NCI-H2227 (cell line): ENCODE measurements at regions not wholly inside any gene's neighbourhood (a gene's known extent, or its start where the extent isn't known, plus 50 kb on each side); places are given as distances from the start of the nearest gene placed in this dataset.
"Not testable (repeated sequence)": the region's sequence is repeated elsewhere in the genome, so short reads cannot be mapped to it uniquely, and the experiment has no call there.

ENCODE experiments used
- DNase-seq: peaks from one replicate; lab custom pipeline; 2025; ENCODE audit not compliant: unreplicated experiment; lab: John Stamatoyannopoulos, UW

DNA sequence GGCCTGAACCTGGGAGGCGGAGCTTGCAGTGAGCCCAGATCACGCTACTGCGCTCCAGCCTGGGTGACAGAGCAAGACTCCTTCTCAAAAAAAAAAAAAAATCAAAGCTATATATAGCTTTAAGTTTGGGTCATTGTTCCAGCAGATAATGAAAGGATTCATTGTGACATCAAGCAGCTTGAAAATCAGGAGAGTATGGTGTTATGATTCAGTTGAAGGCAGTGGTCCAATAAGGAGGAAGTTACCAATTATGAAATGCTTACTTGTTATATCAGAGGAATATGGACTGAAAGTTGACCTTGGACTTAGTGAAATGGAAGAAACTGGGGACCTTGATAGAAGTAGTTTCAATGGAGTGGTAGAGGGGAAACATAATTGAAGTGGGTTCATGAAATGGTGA is 140.4 kb upstream of the MAD2L1 start:
- no peak for DNase-seq

DNA sequence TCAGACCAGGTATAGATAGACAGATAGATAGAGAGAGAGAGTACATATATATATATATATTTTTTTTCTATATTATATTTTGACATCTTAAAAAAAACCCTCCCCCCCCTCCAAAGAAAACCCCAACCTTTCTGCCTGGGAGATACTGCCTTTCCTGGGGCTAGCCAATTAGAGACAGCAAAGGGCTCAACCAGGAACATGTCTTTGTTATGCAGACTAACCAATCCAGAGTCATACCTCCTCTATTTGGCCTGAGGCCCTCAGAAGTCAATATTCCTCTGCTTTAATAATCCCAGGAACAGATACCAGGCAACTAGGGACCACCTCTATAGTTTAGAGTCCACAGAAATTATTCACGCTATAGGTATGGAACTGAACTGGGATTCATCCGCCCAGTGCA is 135.6 kb upstream of the MAD2L1 start:
- no peak for DNase-seq

DNA sequence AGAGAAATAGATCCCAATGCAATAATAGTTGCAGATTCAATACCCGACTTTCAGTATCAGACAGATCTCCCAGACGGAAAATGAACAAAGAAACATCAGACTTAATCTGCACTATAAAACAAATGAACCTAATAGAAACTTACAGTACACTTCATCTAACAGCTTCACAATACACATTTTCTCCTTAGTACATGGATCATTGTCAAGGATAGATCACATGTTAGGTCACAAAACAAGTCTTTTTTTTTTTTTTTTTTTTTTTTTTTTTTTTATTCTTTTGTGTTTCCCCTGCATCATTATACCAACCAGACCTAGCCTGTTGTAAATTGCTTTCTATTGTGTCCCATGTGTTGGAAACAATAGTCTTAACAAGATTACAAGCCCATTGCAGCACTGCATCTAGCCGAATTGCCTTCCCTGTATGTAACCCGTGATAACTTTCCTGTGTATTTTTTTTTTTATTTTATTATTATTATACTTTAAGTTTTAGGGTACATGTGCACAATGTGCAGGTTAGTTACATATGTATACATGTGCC is 134.0 kb upstream of the MAD2L1 start:
- not testable (repeated sequence) for DNase-seq

DNA sequence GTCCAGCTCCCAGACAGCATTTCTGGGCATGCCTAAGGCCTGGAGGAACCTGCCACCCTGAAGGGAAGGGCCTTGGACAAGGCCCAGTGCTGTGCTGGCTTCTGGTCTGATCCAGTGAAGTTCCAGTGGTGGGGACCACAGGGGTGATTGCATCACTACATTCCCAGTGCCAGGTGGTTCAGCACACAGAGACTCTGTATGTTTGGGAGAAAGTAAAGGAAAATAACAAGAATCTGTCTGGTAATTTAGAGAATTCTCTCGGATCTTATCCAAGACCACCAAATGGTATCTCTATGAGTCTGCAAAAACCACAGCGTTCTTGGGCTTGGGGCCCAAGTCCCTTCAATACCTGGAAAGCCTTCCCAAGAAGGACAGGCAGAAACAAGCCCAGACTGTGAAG is 131.8 kb upstream of the MAD2L1 start:
- DNase-seq, result no peak

DNA sequence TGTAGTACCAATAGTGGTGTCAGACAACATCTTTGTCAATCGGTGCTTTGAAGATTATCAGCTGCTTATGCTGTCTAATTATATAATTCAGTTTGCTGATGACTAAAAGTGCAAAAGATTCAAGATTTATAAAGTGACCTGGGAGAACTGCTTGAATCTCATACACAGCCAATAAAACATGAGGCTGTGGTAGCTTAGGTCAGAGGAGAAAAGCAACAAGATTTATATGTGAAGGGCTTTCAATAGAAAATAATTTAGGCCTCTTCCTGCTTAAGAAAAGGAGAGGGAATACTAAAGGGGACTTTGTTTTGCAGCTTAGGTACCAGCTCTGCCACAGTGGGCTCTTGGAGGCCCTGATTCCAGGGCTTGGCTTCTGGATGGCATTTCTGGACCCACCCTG is 111.0 kb upstream of the MAD2L1 start:
- no peak for DNase-seq

DNA sequence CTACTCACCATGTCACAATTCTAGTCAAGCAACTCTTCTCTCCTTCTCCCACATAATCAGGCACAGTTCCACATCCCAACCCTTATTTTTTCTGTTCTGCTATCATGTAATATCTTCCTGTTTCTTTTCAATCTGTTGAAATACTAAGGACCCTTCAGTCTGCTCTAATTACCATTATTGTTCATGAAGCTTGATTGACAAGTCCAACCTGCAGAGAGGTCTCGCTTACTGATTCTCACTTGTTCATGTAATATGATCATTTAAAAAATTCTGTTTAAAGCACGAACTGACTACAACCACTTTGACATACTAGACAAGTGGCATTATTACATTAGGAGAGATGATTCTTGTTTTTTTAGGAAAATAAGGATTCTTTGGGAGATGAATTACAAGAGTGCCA is 108.6 kb upstream of the MAD2L1 start:
- DNase-seq, result no peak

DNA sequence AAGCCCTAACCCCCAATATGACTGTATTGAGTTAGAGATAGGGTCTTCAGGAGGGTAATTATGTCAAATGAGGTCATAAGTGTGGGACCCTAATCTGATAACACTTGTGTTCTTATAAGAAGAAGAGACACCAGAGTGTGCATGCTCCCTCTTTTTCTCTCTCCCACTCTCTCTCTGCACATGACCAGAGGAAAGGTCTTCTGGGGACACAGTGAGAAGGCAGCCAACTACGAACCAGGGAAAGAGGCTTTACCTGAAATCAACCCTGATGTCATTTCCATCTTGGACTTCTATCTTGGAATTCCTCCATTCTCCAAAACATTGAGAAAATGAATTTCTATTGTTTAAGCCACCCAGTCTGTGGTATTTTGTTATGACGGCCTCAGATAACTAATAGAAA is 97.2 kb upstream of the MAD2L1 start:
- DNase-seq, result no peak

DNA sequence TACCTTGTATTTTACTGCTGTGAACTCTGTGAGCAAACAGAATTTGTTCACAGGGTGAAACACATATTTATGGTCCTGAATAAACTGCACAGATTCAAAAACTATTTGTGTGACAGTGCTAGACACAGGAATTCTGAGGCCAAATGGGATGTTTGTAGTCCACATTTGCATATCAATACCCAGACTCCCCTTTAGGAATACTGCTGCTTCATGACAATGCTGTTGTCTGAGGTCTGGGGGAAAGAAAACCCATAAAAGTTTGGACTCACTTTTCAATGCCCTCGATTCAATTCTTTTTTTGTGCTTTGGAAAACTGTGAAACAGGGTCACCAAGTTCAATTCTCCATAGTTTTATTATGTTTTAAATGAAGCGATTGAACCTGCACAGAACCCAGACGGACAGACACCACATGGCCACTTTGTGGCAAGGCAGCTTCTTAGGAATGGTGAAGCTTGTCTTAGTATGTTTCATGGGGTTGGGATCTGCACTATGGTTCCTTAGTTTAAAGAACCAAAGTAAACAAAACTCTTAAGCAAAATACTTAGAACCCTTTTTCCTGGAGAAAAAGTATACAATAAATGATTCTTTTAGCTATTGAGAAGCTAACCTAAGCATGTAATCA is 92.3 kb upstream of the MAD2L1 start:
- no peak for DNase-seq

DNA sequence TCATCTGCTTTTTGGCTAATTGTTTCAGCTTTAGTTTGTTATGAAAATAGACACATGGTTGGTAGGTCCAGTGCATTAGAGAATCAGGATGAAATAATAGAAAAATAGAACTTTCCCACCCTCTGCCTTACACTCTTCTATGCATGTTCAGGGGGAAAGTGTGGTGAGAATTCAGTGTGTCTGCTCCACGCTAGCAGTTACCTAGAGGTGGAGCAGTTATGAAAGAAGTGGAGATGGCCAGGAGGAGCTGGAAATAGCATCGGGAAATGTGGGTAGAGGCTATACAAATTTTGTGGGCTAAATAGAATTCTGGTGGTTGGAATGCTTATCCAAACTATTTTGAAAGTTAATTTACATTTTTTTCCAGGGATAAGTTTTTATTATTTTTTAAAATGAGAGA is 91.4 kb upstream of the MAD2L1 start:
- DNase-seq, result no peak

DNA sequence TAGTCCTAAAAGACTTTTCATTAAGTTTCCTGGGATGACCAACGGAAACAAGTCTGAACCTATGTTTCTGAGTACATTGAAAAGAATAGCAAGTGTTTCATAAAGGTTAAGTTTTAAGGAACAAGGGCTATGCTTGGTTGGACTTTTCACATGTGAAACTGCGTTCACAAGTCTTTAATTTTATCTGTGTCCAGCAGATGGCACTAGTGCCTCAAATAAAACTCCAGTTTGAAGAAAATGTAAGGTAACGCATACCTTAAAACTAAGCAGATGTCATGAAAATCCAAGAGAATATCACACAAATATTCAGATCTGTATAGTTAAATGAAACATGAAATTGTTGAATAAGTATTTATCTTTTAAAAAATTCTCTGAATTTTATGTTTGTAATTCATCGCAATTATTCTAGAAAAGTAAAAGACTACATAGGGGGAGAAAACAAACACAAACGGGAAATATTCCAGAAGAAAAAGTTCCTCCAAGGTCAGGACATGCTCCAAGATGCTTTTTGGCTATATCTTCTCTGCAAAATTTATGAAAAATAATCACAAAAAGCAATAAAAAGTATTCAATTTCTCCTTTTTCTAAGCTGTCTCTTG is 89.6 kb upstream of the MAD2L1 start:
- DNase-seq, result peak; percentile 36

DNA sequence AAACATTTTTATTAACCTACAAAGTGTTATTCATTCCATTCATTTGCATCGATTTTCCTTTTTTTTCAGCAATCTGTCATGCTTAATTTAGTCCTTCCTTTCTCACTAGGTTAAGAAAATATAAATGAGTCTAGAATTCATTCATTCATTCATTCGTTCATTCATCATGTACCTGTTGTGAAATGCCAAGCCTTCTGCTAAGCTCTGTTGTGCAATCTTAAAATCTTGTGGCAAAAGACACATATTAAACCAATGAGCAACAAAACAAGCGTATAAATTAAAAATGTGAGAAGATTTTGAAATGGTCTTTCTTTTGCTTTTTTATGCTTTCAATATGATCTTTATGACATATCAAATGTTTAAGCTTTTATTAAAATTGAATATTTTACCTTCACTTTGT is 88.6 kb upstream of the MAD2L1 start:
- DNase-seq, result no peak

DNA sequence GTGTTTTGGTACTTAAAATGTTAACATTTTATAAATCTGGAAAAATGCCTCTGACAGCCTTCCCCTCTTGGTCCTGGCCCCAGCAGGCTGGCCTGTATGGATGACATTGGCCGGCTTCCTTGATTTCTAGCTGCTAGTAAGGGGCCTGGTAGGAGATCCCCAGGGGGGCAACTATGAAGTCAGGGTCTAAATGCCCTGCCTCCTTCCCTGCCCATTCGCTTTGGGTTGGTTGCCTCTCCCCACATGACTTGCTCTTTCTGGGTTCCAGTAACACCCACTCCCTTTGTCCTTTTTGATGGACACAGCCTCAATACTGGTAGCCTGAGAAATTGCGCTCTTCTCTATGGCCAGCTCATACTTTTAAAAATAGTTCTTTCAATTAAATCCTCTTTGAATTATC is 78.0 kb upstream of the MAD2L1 start:
- no peak for DNase-seq

DNA sequence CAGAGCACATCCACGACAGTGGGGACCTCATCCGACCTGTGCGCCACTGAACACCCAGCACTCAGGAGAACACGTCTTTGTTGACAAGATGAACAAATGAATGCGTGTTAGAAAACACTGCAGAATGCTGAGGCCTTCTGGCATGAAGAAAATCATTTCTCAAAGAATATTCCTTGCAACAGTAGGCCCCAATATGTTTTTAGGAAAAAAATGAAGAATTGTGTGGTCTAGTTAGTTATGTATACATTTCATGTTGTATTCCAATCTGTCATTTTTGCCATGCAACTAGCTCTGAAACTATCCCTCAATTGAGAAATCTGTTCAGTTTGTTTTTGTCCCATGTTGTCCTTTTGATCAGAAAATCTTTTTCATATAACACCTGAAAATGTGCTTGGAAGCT is 77.4 kb upstream of the MAD2L1 start:
- no peak for DNase-seq

DNA sequence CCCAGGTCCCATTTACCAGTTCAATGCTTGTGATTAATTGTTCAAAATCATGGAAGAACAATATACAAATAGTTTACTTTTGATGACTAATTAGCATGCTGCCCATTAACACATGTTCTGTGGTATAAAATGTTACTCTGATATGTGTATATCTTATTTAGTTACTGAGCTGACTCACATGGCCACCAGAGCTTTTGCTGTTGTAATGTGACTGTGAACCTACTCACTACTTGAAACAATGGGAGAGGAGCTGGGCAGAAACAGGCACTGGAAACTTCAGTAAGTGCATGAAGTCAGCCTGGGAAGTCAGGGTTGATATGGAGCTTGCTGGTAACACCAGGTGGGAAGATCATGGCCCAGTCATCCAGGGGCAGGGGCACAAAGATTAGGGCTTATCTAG is 72.7 kb upstream of the MAD2L1 start:
- DNase-seq, result no peak

DNA sequence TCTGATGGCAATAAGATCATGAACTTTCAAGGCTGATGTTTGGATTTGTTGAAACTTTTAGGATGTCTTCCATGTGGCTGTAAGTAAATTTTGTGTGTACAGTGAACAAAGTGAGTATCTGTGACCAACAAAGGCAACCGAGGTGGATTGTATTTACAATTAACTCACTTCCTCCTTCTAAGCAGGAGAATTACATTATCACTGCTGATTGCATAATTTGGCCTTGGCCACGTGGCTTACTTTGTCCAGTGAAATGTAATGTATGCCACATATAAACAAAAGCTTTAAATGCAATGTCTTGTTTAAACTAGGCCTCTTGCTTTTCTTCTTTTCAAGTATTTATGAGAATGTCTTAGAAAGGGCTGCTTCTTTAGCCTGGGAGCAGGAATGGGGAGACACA is 66.3 kb upstream of the MAD2L1 start:
- DNase-seq, result no peak

DNA sequence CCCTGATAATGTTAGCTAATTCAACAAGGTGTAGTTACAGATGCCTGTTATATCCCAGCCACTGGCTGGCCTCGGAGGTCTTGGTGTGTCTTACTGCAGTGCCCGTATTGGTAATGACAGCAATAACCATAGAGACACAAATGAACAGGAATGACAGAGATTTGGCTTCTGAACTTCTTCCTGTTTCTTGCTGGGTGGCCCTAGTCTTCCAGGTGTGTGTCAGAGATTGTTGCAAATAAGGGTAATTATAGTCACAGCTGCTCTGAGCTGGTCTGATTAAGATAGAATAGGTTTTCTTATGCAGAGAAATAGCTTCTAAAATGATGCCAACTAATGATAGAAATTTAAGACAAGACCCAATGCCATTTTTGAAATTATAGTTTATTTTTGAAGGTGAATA is 64.1 kb upstream of the MAD2L1 start:
- DNase-seq, result no peak
